Endothelial cell of umbilical vein (primary cell): ENCODE measurements at regions not wholly inside any gene's neighbourhood (a gene's known extent, or its start where the extent isn't known, plus 50 kb on each side); places are given as distances from the start of the nearest gene placed in this dataset.

ENCODE experiments used
- BruUV-seq: library from RNA; stranded (reverse); fragments of 400-500 nt; replicated peaks from 2 replicates; lab custom pipeline; 2021; lab: Mats Ljungman, UMichigan
- CTCF ChIA-PET: fragments of 300-600, 350-600 bp; sonication (Branson Sonifier 250); formaldehyde crosslinking; loops from one replicate; lab custom pipeline; 2021; ENCODE audit warnings: antibody characterized with exemption, inconsistent platforms; lab: Charles Lee
- POLR2A ChIA-PET: fragments of 300-600, 350-600 bp; sonication (Branson Sonifier 250); formaldehyde crosslinking; loops from one replicate; lab custom pipeline; 2021; ENCODE audit warnings: antibody characterized with exemption, inconsistent platforms; lab: Charles Lee
- DNase-seq: peaks from one replicate; pipeline ENCODE4 v3.0.0-alpha.2; 2011; ENCODE audit warnings: low read depth, low spot score
- FAIRE-seq: peaks from 2 replicates; lab custom pipeline; 2011; peaks lifted over from hg19 to GRCh38; lab: Jason Lieb, UNC
- H2AFZ ChIP-seq: 2 replicates; pipeline ENCODE4 v1.6.0; 2012; ENCODE audit warnings: low read depth, low read length, control low read depth, inconsistent platforms
- H3K27ac ChIP-seq: 2 replicates; pipeline ENCODE4 v1.5.1; 2011; ENCODE audit warnings: low read depth, mild to moderate bottlenecking, control low read depth, low read length, moderate library complexity; ENCODE audit not compliant: insufficient read depth
- H3K27me3 ChIP-seq, 2 experiments: 2 replicates each; pipeline versions ENCODE4 v1.6.0 to v1.6.1; 2011; ENCODE audit warnings: low read length in 2 of 2, mixed read lengths in 1 of 2; ENCODE audit not compliant: control insufficient read depth in 2 of 2, insufficient read depth in 2 of 2
- H3K36me3 ChIP-seq, 2 experiments: 2 replicates in 1 of 2; 3 replicates in 1 of 2; pipeline ENCODE4 v1.5.1; 2011; ENCODE audit warnings: low read length in 2 of 2, mild to moderate bottlenecking in 1 of 2, moderate library complexity in 1 of 2; ENCODE audit not compliant: control insufficient read depth in 2 of 2, insufficient read depth in 2 of 2; ENCODE audit errors: extremely low read depth in 1 of 2
- H3K4me1 ChIP-seq: 3 replicates; pipeline ENCODE4 v1.5.1; 2011; ENCODE audit warnings: mild to moderate bottlenecking, low read length; ENCODE audit not compliant: control insufficient read depth, insufficient read depth; ENCODE audit errors: extremely low read depth
- H3K4me2 ChIP-seq: 2 replicates; pipeline ENCODE4 v1.6.1; 2011; ENCODE audit warnings: low read length, control low read depth, mixed read lengths; ENCODE audit not compliant: insufficient read depth
- H3K4me3 ChIP-seq, 3 experiments: fragments of 200-600 bp in 1 of 3; sonication (generic), shearing (Covaris generic) in 1 of 3; replicated peaks in 1 of 3; 2 replicates each; pipeline ENCODE4 v1.5.1; 2011 to 2016; ENCODE audit warnings: control low read depth in 3 of 3, low read length in 3 of 3, mild to moderate bottlenecking in 2 of 3, inconsistent platforms in 1 of 3, low read depth in 1 of 3, moderate library complexity in 1 of 3; ENCODE audit not compliant: insufficient read depth in 1 of 3
- H3K79me2 ChIP-seq: 2 replicates; pipeline ENCODE4 v1.6.0; 2012; ENCODE audit warnings: low read length, inconsistent platforms; ENCODE audit not compliant: control insufficient read depth, insufficient read depth
- H3K9ac ChIP-seq: replicated peaks from 2 replicates; pipeline ENCODE3; 2011; ENCODE audit warnings: low read length, control low read depth; ENCODE audit not compliant: insufficient read depth; ENCODE audit errors: extremely low read depth
- H3K9me1 ChIP-seq: replicated peaks from 3 replicates; pipeline ENCODE4 v1.6.0; 2011; ENCODE audit warnings: mild to moderate bottlenecking, low read length; ENCODE audit not compliant: control insufficient read depth, insufficient read depth; ENCODE audit errors: extremely low read depth
- H3K9me3 ChIP-seq: replicated peaks from 2 replicates; pipeline ENCODE4 v1.5.1; 2012; ENCODE audit warnings: low read length, inconsistent platforms; ENCODE audit not compliant: control insufficient read depth, insufficient read depth
- H4K20me1 ChIP-seq: replicated peaks from 2 replicates; pipeline ENCODE3; 2011; ENCODE audit warnings: mild to moderate bottlenecking, low read length; ENCODE audit not compliant: control insufficient read depth, insufficient read depth; ENCODE audit errors: extremely low read depth
- EZH2 ChIP-seq: IDR thresholded peaks from 2 replicates; pipeline ENCODE4 v1.6.1; 2012; ENCODE audit warnings: borderline replicate concordance, low read depth, mild to moderate bottlenecking, moderate library complexity, low read length, inconsistent platforms; ENCODE audit not compliant: severe bottlenecking
- FOS ChIP-seq: IDR thresholded peaks from 2 replicates; pipeline ENCODE4 v1.6.1; 2011; ENCODE audit warnings: mild to moderate bottlenecking, low read length, moderate library complexity, borderline replicate concordance; ENCODE audit not compliant: insufficient read depth
- GATA2 ChIP-seq: IDR thresholded peaks from 2 replicates; pipeline ENCODE4 v1.7.0; 2011; ENCODE audit warnings: low read depth, mild to moderate bottlenecking, moderate library complexity, mixed read lengths, low read length; ENCODE audit not compliant: insufficient read length, insufficient read depth
- JUN ChIP-seq: IDR thresholded peaks from 2 replicates; pipeline ENCODE4 v1.6.1; 2011; ENCODE audit warnings: borderline replicate concordance, low read depth; ENCODE audit not compliant: insufficient read length, insufficient read depth
- MAX ChIP-seq: IDR thresholded peaks from 2 replicates; pipeline ENCODE4 v1.6.1; 2011; ENCODE audit not compliant: insufficient read depth, insufficient read length
- MYC ChIP-seq: IDR thresholded peaks from one replicate; pipeline ENCODE4 v1.6.1; 2011; ENCODE audit warnings: mild to moderate bottlenecking, low read depth, low read length
- POLR2A ChIP-seq: IDR thresholded peaks from 2 replicates; pipeline ENCODE4 v1.6.1; 2012; ENCODE audit warnings: low read depth, mild to moderate bottlenecking, control low read depth, low read length
- POLR2AphosphoS5 ChIP-seq: IDR thresholded peaks from 2 replicates; pipeline ENCODE4 v1.6.1; 2012; ENCODE audit warnings: low read depth, mild to moderate bottlenecking, control low read depth, low read length, moderate library complexity; ENCODE audit not compliant: insufficient read depth
- dilution Hi-C: fragments of 300-500 bp; cut with MboI; formaldehyde crosslinking; loops from one replicate; pipeline ENCODE4 v1.15.0; 2019; ENCODE audit warnings: low sequenced_read_pairs; ENCODE audit not compliant: extremely low pct_ligation_motif_present
- intact Hi-C: fragments of 100-400 bp; cut with micrococcal nuclease; formaldehyde crosslinking; loops from one replicate; pipeline ENCODE4 v1.10.0; 2022
- TF ChIP-seq, protein P1 (sequence below), 2 donors: IDR thresholded peaks; 1 replicate in 1 of 2; 2 replicates in 1 of 2; pipeline ENCODE4 v1.5.1; 2011; ENCODE audit warnings: low read length in 2 of 2, mild to moderate bottlenecking in 2 of 2, moderate library complexity in 2 of 2, control low read depth in 1 of 2, inconsistent platforms in 1 of 2, low read depth in 1 of 2; ENCODE audit not compliant: insufficient read depth in 1 of 2; ENCODE audit errors: extremely low read depth in 1 of 2

DNA sequence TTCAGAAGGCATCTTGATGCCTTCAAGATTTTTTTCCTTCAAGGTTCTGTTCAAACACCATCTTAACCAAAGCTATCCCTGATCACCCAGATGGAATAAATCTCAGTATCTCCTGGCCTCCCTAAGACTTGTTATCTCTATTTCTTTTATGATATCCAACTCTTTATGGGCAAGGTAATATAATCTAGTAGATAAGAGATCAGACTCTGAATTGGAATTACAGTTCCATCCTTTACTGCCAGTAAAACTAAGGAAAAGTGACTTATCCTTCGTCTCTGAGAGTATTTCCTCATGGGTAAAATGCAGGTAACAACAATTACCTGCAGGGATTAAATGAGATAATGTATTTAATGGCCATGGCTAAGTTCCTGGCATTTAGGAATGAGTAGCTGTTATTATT lies 445.0 kb upstream of the DAB1 start:
- TF ChIP-seq MYC = no peak
- no peak overlapping the region for H3K4me3 ChIP-seq
- BruUV-seq = no TSS peak
- H3K9me1 ChIP-seq = no peaks in the 10 kb centered on the region
- no peak overlapping the region for H3K9ac ChIP-seq
- no peaks in the 10 kb centered on the region for H4K20me1 ChIP-seq
- intact Hi-C loops = no loop called here
- H3K27ac ChIP-seq = no peak overlapping the region
- H3K4me1 ChIP-seq = no peaks in the 10 kb centered on the region
- CTCF ChIA-PET = no interaction called here
- H3K27me3 ChIP-seq = no peaks in the 10 kb centered on the region
- no peaks in the 10 kb centered on the region for H3K9me3 ChIP-seq
- H3K36me3 ChIP-seq = no peaks in the 10 kb centered on the region
- H3K4me2 ChIP-seq = no peak overlapping the region
- FAIRE-seq (no peak), DNase-seq (no peak)
- POLR2A ChIA-PET = no interaction called here
- no peak overlapping the region for H2AFZ ChIP-seq
- H3K79me2 ChIP-seq = no peaks in the 10 kb centered on the region
- dilution Hi-C loops = no loop called here

GRCh38 chr1:57868239-57868638 lies 444.4 kb upstream of the DAB1 start:
- no peak for DNase-seq
- Histone ChIP-seq H3K9me1 (no peaks in the 10 kb centered on the region), H2AFZ (no peak overlapping the region), H3K4me3 (no peak overlapping the region), H3K9ac (no peak overlapping the region), H4K20me1 (no peaks in the 10 kb centered on the region), H3K79me2 (no peaks in the 10 kb centered on the region), H3K27ac (no peak overlapping the region), H3K36me3 (no peaks in the 10 kb centered on the region), H3K27me3 (no peaks in the 10 kb centered on the region), H3K4me1 (no peaks in the 10 kb centered on the region), H3K4me2 (no peak overlapping the region), H3K9me3 (no peaks in the 10 kb centered on the region)
- dilution Hi-C loops = no loop called here
- no TSS peak for BruUV-seq
- intact Hi-C loops = no loop called here
- no peak for FAIRE-seq
- ChIA-PET POLR2A (no interaction called here), CTCF (no interaction called here)
- TF ChIP-seq FOS = no peak
- TF ChIP-seq GATA2 = no peak
- no peak for TF ChIP-seq MAX
- TF ChIP-seq EZH2 = no peak
- TF ChIP-seq POLR2AphosphoS5 = no peak
- TF ChIP-seq POLR2A = no peak
- no peak for TF ChIP-seq MYC
- TF ChIP-seq, protein P1, sequence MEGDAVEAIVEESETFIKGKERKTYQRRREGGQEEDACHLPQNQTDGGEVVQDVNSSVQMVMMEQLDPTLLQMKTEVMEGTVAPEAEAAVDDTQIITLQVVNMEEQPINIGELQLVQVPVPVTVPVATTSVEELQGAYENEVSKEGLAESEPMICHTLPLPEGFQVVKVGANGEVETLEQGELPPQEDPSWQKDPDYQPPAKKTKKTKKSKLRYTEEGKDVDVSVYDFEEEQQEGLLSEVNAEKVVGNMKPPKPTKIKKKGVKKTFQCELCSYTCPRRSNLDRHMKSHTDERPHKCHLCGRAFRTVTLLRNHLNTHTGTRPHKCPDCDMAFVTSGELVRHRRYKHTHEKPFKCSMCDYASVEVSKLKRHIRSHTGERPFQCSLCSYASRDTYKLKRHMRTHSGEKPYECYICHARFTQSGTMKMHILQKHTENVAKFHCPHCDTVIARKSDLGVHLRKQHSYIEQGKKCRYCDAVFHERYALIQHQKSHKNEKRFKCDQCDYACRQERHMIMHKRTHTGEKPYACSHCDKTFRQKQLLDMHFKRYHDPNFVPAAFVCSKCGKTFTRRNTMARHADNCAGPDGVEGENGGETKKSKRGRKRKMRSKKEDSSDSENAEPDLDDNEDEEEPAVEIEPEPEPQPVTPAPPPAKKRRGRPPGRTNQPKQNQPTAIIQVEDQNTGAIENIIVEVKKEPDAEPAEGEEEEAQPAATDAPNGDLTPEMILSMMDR (IDR thresholded peaks at IDR 0.05; ENCODE audit: extremely low read depth in 1 of 2, insufficient read depth in 1 of 2, low read depth in 1 of 2, low read length in 2 of 2) = no peak
- TF ChIP-seq JUN = no peak
